A549 (cell line): ENCODE measurements at regions not wholly inside any gene's neighbourhood (a gene's known extent, or its start where the extent isn't known, plus 50 kb on each side); places are given as distances from the start of the nearest gene placed in this dataset.

Experiments used
- BHLHE40 ChIP-seq: IDR thresholded peaks from 2 replicates; pipeline ENCODE4 v1.6.1; 2012; ENCODE audit warnings: low read depth, low read length, inconsistent platforms
- CEBPB ChIP-seq, 2 experiments: fragments of >200 bp in 1 of 2; sonication (Bioruptor Twin) in 1 of 2; formaldehyde crosslinking in 1 of 2; IDR thresholded peaks; 2 replicates each; pipeline ENCODE4 v1.6.1; 2012 to 2016
- EP300 ChIP-seq, 2 experiments: fragments of >200 bp; sonication (Bioruptor Twin); formaldehyde crosslinking; IDR thresholded peaks; 2 replicates in 1 of 2; 3 replicates in 1 of 2; pipeline ENCODE4 v1.6.1; 2016 to 2017
- ESRRA ChIP-seq: fragments of 150-350 bp; IDR thresholded peaks from 2 replicates; pipeline ENCODE4 v1.6.1; 2014; ENCODE audit warnings: mild to moderate bottlenecking, low read length, borderline replicate concordance
- FOSB ChIP-seq: fragments of 250-450 bp; sonication (Bioruptor Pico); IDR thresholded peaks from 2 replicates; pipeline ENCODE4 v1.5.0; 2020; ENCODE audit warnings: mild to moderate bottlenecking, moderate library complexity
- JUNB ChIP-seq: fragments of >200 bp; sonication (Bioruptor Twin); formaldehyde crosslinking; IDR thresholded peaks from 2 replicates; pipeline ENCODE4 v1.6.1; 2016
- MYC ChIP-seq: IDR thresholded peaks from 2 replicates; pipeline ENCODE4 v1.6.1; 2012; ENCODE audit warnings: mild to moderate bottlenecking, inconsistent platforms, low read length, improper control_type of control experiment, borderline replicate concordance
- POLR2A ChIP-seq: IDR thresholded peaks from 2 replicates; pipeline ENCODE4 v1.6.1; 2012; ENCODE audit warnings: mild to moderate bottlenecking, low read length
- RCOR1 ChIP-seq: fragments of 150-350 bp; IDR thresholded peaks from 2 replicates; pipeline ENCODE4 v1.6.1; 2014; ENCODE audit warnings: antibody characterized with exemption, low read length, low read depth
- RNF2 ChIP-seq: fragments of 200-600 bp; sonication (generic); IDR thresholded peaks from 2 replicates; pipeline ENCODE4 v1.6.1; 2016; ENCODE audit warnings: low read depth, mild to moderate bottlenecking, antibody characterized with exemption, moderate library complexity, borderline replicate concordance
- TF ChIP-seq, protein P1 (sequence below): fragments of >200 bp; sonication (Bioruptor Twin); formaldehyde crosslinking; IDR thresholded peaks from 3 replicates; pipeline ENCODE4 v1.5.1; 2016
- TF ChIP-seq, protein P2 (sequence below): fragments of 150-350 bp; IDR thresholded peaks from 2 replicates; pipeline ENCODE4 v1.6.1; 2014; ENCODE audit warnings: low read depth, mild to moderate bottlenecking, low read length

DNA sequence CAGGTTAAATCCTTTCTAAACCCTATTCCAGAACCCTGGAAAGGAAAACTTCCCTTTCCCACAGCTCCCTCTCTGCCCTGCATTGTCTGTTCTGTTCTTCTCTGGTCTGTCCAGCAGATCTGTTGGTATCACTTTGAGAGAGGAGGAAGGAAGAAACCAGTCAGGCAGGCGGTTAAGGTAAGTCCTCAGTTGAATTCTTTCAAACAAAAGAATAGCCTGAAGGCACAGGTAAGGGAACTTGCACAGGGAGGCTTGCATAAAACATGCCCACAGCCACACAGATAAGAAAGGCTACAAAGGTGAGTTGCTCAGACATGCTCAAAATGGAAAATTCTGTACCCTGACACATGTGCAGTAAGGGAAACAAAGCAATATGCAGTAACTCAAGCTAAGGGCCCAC lies 595.7 kb upstream of the CDH5 start:
- TF ChIP-seq ESRRA (no peak), BHLHE40 (no peak), RCOR1 (no peak), JUNB (no peak), CEBPB (IDR thresholded peaks at IDR 0.05) (no peak), POLR2A (no peak), RNF2 (no peak), MYC (no peak), EP300 (IDR thresholded peaks at IDR 0.05) (no peak), FOSB (CRISPR knock-in tag) (no peak)
- TF ChIP-seq, protein P1, sequence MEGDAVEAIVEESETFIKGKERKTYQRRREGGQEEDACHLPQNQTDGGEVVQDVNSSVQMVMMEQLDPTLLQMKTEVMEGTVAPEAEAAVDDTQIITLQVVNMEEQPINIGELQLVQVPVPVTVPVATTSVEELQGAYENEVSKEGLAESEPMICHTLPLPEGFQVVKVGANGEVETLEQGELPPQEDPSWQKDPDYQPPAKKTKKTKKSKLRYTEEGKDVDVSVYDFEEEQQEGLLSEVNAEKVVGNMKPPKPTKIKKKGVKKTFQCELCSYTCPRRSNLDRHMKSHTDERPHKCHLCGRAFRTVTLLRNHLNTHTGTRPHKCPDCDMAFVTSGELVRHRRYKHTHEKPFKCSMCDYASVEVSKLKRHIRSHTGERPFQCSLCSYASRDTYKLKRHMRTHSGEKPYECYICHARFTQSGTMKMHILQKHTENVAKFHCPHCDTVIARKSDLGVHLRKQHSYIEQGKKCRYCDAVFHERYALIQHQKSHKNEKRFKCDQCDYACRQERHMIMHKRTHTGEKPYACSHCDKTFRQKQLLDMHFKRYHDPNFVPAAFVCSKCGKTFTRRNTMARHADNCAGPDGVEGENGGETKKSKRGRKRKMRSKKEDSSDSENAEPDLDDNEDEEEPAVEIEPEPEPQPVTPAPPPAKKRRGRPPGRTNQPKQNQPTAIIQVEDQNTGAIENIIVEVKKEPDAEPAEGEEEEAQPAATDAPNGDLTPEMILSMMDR: no peak
- TF ChIP-seq, protein P2, sequence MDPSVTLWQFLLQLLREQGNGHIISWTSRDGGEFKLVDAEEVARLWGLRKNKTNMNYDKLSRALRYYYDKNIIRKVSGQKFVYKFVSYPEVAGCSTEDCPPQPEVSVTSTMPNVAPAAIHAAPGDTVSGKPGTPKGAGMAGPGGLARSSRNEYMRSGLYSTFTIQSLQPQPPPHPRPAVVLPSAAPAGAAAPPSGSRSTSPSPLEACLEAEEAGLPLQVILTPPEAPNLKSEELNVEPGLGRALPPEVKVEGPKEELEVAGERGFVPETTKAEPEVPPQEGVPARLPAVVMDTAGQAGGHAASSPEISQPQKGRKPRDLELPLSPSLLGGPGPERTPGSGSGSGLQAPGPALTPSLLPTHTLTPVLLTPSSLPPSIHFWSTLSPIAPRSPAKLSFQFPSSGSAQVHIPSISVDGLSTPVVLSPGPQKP: no peak
